ENCODE measurements at regions not wholly inside any gene's neighbourhood (a gene's known extent, or its start where the extent isn't known, plus 50 kb on each side); places are given as distances from the start of the nearest gene placed in this dataset.

- TF ChIP-seq, protein P1, sequence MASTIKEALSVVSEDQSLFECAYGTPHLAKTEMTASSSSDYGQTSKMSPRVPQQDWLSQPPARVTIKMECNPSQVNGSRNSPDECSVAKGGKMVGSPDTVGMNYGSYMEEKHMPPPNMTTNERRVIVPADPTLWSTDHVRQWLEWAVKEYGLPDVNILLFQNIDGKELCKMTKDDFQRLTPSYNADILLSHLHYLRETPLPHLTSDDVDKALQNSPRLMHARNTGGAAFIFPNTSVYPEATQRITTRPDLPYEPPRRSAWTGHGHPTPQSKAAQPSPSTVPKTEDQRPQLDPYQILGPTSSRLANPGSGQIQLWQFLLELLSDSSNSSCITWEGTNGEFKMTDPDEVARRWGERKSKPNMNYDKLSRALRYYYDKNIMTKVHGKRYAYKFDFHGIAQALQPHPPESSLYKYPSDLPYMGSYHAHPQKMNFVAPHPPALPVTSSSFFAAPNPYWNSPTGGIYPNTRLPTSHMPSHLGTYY (CRISPR knock-in tag; IDR thresholded peaks at IDR 0.05), result no peak
- TF ChIP-seq FOXJ3 (CRISPR knock-in tag; IDR thresholded peaks at IDR 0.05; ENCODE audit: borderline replicate concordance) (no peak), EMX1 (CRISPR knock-in tag; IDR thresholded peaks at IDR 0.05) (no peak)
Measured at GRCh38 chr5:87081016-87081415, 186.7 kb upstream of the RASA1 start (continued).

DNA sequence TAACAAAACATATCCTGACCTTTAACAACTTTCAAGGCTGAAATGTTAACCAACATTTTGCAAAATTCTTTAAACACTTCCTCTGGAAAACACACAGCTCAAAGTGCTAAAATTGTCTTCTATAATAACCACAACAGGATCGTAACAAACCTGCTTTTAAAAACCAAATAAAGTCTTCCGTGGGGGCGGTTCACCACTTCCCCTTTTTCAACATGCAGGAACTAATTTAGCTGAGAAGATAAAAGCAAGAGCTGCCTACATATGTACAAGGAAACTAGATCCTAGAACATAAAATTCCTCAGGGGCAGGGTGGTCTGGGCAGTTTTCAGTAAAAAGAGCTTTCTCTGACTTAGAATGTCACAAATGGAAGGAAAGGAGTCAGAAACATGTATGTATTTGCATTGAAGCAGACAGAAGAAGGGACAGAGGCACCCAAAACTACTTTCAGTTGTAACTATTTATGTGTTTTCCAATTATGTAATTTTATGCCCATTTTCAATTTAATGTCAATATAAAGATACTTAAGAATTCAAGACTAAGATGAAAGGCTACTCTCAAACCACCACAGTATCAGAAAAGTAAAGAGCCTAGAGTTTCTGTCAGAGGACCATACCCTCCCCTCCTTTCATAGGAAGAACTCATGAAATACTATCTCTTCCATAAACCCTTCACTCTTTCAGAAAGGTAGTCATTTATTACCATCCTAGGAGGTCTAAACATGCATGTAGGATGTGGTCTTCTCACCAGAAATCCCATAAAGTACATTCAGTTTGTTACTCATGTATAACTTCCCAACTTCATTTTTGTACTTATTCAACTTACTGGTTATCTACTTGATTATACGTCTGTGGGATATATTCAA is 185.9 kb upstream of the RASA1 start:
- no peaks in the 10 kb centered on the region; the same call in 1 of the 2 replicates for H3K27me3 Mint-ChIP-seq (ENCODE audit: low read depth)
- peaks cover 11% of the 10 kb centered on the region for H3K36me3 Mint-ChIP-seq
- POLR2A ChIA-PET, result no interaction called here
- no peak overlapping the region for H3K4me3 Mint-ChIP-seq
- H3K4me1 Mint-ChIP-seq, result no peaks in the 10 kb centered on the region
- CTCF ChIA-PET, result no interaction called here
- DNase-seq (ENCODE audit: low spot score) (no peak), ATAC-seq (no peak)
- H3K9me3 Mint-ChIP-seq, result peaks cover 33% of the 10 kb centered on the region
- no peak for TF ChIP-seq ZNF232 (CRISPR knock-in tag; IDR thresholded peaks at IDR 0.05)
- no peak for TF ChIP-seq ZBTB21 (CRISPR knock-in tag; IDR thresholded peaks at IDR 0.05; ENCODE audit: borderline replicate concordance)
- no peak for TF ChIP-seq ZNF138 (CRISPR knock-in tag; conservative IDR thresholded peaks at IDR 0.05)
- TF ChIP-seq EMX1 (CRISPR knock-in tag; IDR thresholded peaks at IDR 0.05), result no peak
- no peak for TF ChIP-seq NFATC4 (CRISPR knock-in tag; IDR thresholded peaks at IDR 0.05)
- no peak for TF ChIP-seq GRHL2 (CRISPR knock-in tag; IDR thresholded peaks at IDR 0.05; ENCODE audit: insufficient replicate concordance, severe bottlenecking)
- no peak for TF ChIP-seq TCF7 (CRISPR knock-in tag; IDR thresholded peaks at IDR 0.05; ENCODE audit: low read depth)
- TF ChIP-seq, protein P2, sequence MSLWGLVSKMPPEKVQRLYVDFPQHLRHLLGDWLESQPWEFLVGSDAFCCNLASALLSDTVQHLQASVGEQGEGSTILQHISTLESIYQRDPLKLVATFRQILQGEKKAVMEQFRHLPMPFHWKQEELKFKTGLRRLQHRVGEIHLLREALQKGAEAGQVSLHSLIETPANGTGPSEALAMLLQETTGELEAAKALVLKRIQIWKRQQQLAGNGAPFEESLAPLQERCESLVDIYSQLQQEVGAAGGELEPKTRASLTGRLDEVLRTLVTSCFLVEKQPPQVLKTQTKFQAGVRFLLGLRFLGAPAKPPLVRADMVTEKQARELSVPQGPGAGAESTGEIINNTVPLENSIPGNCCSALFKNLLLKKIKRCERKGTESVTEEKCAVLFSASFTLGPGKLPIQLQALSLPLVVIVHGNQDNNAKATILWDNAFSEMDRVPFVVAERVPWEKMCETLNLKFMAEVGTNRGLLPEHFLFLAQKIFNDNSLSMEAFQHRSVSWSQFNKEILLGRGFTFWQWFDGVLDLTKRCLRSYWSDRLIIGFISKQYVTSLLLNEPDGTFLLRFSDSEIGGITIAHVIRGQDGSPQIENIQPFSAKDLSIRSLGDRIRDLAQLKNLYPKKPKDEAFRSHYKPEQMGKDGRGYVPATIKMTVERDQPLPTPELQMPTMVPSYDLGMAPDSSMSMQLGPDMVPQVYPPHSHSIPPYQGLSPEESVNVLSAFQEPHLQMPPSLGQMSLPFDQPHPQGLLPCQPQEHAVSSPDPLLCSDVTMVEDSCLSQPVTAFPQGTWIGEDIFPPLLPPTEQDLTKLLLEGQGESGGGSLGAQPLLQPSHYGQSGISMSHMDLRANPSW (CRISPR knock-in tag; conservative IDR thresholded peaks at IDR 0.05; ENCODE audit: low read depth), result no peak
- TF ChIP-seq ZNF263 (CRISPR knock-in tag; IDR thresholded peaks at IDR 0.05; ENCODE audit: low read depth), result no peak
- no peak overlapping the region for H3K27ac Mint-ChIP-seq

GRCh38 chr5:87094347-87094746 is 173.3 kb upstream of the RASA1 start:
- POLR2A ChIA-PET, result no interaction called here
- Mint-ChIP-seq H3K4me3 (no peak overlapping the region), H3K27me3 (ENCODE audit: low read depth) (no peaks in the 10 kb centered on the region), H3K9me3 (peaks cover 8% of the 10 kb centered on the region), H3K27ac (no peak overlapping the region), H3K4me1 (no peaks in the 10 kb centered on the region), H3K36me3 (peaks cover 3% of the 10 kb centered on the region)
- no peak for TF ChIP-seq NFATC4 (CRISPR knock-in tag; IDR thresholded peaks at IDR 0.05)
- ATAC-seq (no peak), DNase-seq (ENCODE audit: low spot score) (no peak)
- CTCF ChIA-PET, result no interaction called here

GRCh38 chr5:87094833-87095232 is 172.8 kb upstream of the RASA1 start:
- DNase-seq (ENCODE audit: low spot score) (no peak), ATAC-seq (no peak)
- Mint-ChIP-seq H3K4me1 (no peaks in the 10 kb centered on the region), H3K36me3 (no peaks in the 10 kb centered on the region), H3K4me3 (no peak overlapping the region), H3K27ac (no peak overlapping the region), H3K9me3 (peaks cover 3% of the 10 kb centered on the region; the same call in 1 of the 2 replicates), H3K27me3 (ENCODE audit: low read depth) (no peaks in the 10 kb centered on the region)
- ChIA-PET CTCF (no interaction called here), POLR2A (no interaction called here)
- TF ChIP-seq NFE2L1 (CRISPR knock-in tag; IDR thresholded peaks at IDR 0.05) (no peak), ZNF121 (CRISPR knock-in tag; IDR thresholded peaks at IDR 0.05) (no peak), SOX15 (CRISPR knock-in tag; IDR thresholded peaks at IDR 0.05) (no peak), ZBTB43 (CRISPR knock-in tag; IDR thresholded peaks at IDR 0.05) (no peak), ZNF232 (CRISPR knock-in tag; IDR thresholded peaks at IDR 0.05) (no peak), CREM (CRISPR knock-in tag; IDR thresholded peaks at IDR 0.05) (no peak), ZNF263 (CRISPR knock-in tag; IDR thresholded peaks at IDR 0.05; ENCODE audit: low read depth) (no peak), RORB (CRISPR knock-in tag; IDR thresholded peaks at IDR 0.05) (no peak), E2F1 (CRISPR knock-in tag; IDR thresholded peaks at IDR 0.05) (no peak), ZNF671 (CRISPR knock-in tag; IDR thresholded peaks at IDR 0.05) (no peak), TP53 (CRISPR knock-in tag; IDR thresholded peaks at IDR 0.05) (no peak), ZNF281 (CRISPR knock-in tag; IDR thresholded peaks at IDR 0.05) (no peak), ZNF416 (CRISPR knock-in tag; IDR thresholded peaks at IDR 0.05) (no peak)
